Parathyroid adenoma (tissue), 2 donors: ENCODE measurements at regions not wholly inside any gene's neighbourhood (a gene's known extent, or its start where the extent isn't known, plus 50 kb on each side); places are given as distances from the start of the nearest gene placed in this dataset.

ENCODE experiments used
- H2AFZ ChIP-seq: fragments of 300-600 bp; sonication (generic); one replicate; pipeline ENCODE4 v1.7.0; 2017; ENCODE audit warnings: antibody characterized with exemption, mild to moderate bottlenecking
- H3K27ac ChIP-seq: fragments of 300-600 bp; sonication (generic); one replicate; pipeline ENCODE4 v1.7.0; 2017
- H3K27me3 ChIP-seq: fragments of 300-600 bp; sonication (generic); one replicate; pipeline ENCODE4 v1.7.0; 2017; ENCODE audit warnings: low read length; ENCODE audit not compliant: control insufficient read depth, insufficient read depth
- H3K36me3 ChIP-seq: fragments of 300-600 bp; sonication (generic); one replicate; pipeline ENCODE4 v1.7.0; 2017; ENCODE audit warnings: low read length; ENCODE audit not compliant: control insufficient read depth, insufficient read depth
- H3K4me1 ChIP-seq: fragments of 300-600 bp; sonication (generic); one replicate; pipeline ENCODE4 v1.7.0; 2017; ENCODE audit warnings: control low read depth
- H3K4me2 ChIP-seq: fragments of 300-600 bp; sonication (generic); one replicate; pipeline ENCODE4 v1.7.0; 2017; ENCODE audit warnings: low read length
- H3K4me3 ChIP-seq: fragments of 300-600 bp; sonication (generic); one replicate; pipeline ENCODE4 v1.7.0; 2017; ENCODE audit warnings: low read depth, low read length
- H3K79me2 ChIP-seq: fragments of 300-600 bp; sonication (generic); one replicate; pipeline ENCODE4 v1.7.0; 2017; ENCODE audit warnings: control low read depth
- H3K9ac ChIP-seq: fragments of 300-600 bp; sonication (generic); one replicate; pipeline ENCODE4 v1.7.0; 2017; ENCODE audit warnings: mild to moderate bottlenecking
- H3K9me3 ChIP-seq: fragments of 300-600 bp; sonication (generic); one replicate; pipeline ENCODE4 v1.7.0; 2017; ENCODE audit warnings: low read length; ENCODE audit not compliant: control insufficient read depth
- TF ChIP-seq, protein P1 (sequence below): fragments of 300-600 bp; sonication (generic); IDR thresholded peaks from one replicate; pipeline ENCODE4 v1.7.0; 2017; ENCODE audit warnings: antibody characterized with exemption, mild to moderate bottlenecking
- donor health status: primary hyperparathyroidism.

DNA sequence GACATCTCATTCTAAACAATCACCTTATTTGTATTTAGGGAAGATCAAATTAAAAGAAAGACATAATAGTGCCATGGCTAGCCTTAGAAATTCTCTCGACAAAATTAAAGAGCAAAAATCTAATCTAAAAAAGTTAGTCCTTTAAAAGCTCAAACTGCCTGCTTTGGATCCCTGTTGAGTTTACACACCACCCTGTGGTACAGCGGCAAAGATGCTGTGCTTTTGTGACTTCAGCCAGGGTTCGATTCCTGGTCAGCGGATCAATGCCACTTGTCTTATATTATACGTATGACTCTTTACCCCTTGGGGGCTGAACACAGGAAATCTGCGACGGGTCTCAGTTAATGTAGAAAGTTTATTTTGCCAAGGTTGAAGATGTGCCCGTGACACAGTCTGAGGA is 51.3 kb upstream of the VOPP1 start:
- Histone ChIP-seq H3K79me2 (no peaks in the 10 kb centered on the region), H3K4me1 (no peaks in the 10 kb centered on the region), H2AFZ (no peak overlapping the region), H3K9ac (no peak overlapping the region), H3K27me3 (no peaks in the 10 kb centered on the region), H3K9me3 (no peaks in the 10 kb centered on the region), H3K4me3 (no peak overlapping the region), H3K36me3 (no peaks in the 10 kb centered on the region), H3K27ac (no peak overlapping the region), H3K4me2 (no peak overlapping the region)
- TF ChIP-seq, protein P1, sequence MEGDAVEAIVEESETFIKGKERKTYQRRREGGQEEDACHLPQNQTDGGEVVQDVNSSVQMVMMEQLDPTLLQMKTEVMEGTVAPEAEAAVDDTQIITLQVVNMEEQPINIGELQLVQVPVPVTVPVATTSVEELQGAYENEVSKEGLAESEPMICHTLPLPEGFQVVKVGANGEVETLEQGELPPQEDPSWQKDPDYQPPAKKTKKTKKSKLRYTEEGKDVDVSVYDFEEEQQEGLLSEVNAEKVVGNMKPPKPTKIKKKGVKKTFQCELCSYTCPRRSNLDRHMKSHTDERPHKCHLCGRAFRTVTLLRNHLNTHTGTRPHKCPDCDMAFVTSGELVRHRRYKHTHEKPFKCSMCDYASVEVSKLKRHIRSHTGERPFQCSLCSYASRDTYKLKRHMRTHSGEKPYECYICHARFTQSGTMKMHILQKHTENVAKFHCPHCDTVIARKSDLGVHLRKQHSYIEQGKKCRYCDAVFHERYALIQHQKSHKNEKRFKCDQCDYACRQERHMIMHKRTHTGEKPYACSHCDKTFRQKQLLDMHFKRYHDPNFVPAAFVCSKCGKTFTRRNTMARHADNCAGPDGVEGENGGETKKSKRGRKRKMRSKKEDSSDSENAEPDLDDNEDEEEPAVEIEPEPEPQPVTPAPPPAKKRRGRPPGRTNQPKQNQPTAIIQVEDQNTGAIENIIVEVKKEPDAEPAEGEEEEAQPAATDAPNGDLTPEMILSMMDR, result no peak

DNA sequence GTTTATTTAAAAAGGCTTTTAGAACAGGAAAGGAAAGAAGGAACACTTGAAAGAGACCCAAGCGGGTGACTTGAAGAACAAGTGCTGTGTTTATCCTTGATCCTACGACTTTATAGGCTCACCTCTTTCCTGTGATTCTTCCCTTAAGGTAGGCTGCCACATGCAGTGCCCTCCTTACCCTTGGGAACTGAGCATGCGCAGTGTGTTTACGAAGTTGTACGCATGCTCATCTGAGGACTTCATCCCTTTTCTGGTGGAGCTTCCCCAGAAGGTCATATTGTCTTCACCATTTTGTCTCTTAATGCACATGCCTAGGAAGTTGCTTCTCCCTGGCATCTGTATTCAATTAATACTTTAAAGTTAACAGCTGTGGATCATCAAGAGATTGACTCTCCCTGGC is 49.9 kb upstream of the VOPP1 start:
- H3K4me2 ChIP-seq, result no peak overlapping the region
- TF ChIP-seq, protein P1, result no peak
- no peaks in the 10 kb centered on the region for H3K79me2 ChIP-seq
- no peaks in the 10 kb centered on the region for H3K4me1 ChIP-seq
- no peaks in the 10 kb centered on the region for H3K9me3 ChIP-seq
- H3K4me3 ChIP-seq, result no peak overlapping the region
- no peaks in the 10 kb centered on the region for H3K36me3 ChIP-seq
- no peak overlapping the region for H3K9ac ChIP-seq
- H3K27ac ChIP-seq, result no peak overlapping the region
- H3K27me3 ChIP-seq, result no peaks in the 10 kb centered on the region
- H2AFZ ChIP-seq, result no peak overlapping the region
